Ovary (tissue), 3 donors: ENCODE measurements at regions not wholly inside any gene's neighbourhood (a gene's known extent, or its start where the extent isn't known, plus 50 kb on each side); places are given as distances from the start of the nearest gene placed in this dataset.

Source experiments
- EP300 ChIP-seq: sonication (generic); formaldehyde crosslinking; IDR thresholded peaks from one replicate; pipeline ENCODE4 v1.6.1; 2017; ENCODE audit warnings: antibody characterized with exemption
- POLR2A ChIP-seq: fragments of 450-650 bp; IDR thresholded peaks from one replicate; pipeline ENCODE4 v1.6.1; 2017; ENCODE audit warnings: antibody characterized with exemption, mild to moderate bottlenecking, moderate library complexity
- TF ChIP-seq, protein P1 (sequence below), 3 donors: fragments of 450-650 bp in 2 of 3; fragments of 200-600 bp in 1 of 3; IDR thresholded peaks; one replicate each; pipeline versions ENCODE4 v1.5.1 to v1.8.0; 2016 to 2022; ENCODE audit warnings: antibody characterized with exemption in 3 of 3, mild to moderate bottlenecking in 1 of 3
- donor health status: DM: no; HTN: no; CAD: no.

DNA sequence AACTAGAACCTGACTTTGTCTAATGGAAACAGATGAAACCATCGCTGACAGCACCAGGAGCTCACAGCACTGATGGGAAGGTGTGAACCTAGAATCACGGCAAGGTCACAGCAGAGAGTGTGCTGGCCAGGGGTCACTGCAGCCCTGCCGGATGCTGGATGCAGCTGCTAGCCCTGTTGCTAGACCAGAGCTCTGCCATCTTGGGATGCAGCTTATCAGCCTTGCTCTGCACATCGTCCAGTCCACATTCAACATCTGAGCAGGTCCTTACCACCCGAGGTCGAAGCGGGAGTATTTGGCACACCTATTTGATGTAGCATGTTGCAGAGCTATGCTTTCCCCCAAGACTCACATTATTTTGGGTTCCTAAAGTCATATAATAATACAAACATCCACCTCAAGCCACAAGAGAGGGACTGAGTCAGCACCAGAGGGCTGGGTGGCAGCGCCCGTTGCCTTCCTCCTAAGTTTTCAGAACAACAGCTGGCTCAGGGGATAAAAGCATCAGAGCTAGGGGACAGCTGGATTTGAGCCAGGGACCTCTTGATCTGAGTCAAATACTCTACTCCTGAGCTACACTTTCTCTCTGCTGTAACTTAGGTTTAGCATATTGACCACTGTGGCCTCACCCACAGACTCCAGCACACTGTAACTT, 135.3 kb downstream of the ZNF467 start:
- no peak for TF ChIP-seq POLR2A
- TF ChIP-seq, protein P1, sequence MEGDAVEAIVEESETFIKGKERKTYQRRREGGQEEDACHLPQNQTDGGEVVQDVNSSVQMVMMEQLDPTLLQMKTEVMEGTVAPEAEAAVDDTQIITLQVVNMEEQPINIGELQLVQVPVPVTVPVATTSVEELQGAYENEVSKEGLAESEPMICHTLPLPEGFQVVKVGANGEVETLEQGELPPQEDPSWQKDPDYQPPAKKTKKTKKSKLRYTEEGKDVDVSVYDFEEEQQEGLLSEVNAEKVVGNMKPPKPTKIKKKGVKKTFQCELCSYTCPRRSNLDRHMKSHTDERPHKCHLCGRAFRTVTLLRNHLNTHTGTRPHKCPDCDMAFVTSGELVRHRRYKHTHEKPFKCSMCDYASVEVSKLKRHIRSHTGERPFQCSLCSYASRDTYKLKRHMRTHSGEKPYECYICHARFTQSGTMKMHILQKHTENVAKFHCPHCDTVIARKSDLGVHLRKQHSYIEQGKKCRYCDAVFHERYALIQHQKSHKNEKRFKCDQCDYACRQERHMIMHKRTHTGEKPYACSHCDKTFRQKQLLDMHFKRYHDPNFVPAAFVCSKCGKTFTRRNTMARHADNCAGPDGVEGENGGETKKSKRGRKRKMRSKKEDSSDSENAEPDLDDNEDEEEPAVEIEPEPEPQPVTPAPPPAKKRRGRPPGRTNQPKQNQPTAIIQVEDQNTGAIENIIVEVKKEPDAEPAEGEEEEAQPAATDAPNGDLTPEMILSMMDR (IDR thresholded peaks at IDR 0.05) = no peak
- TF ChIP-seq EP300 = no peak
